ENCODE measurements at regions not wholly inside any gene's neighbourhood (a gene's known extent, or its start where the extent isn't known, plus 50 kb on each side); places are given as distances from the start of the nearest gene placed in this dataset.

- no peak for TF ChIP-seq MAZ (IDR thresholded peaks at IDR 0.05; ENCODE audit: borderline replicate concordance, low read depth, low read length)
- TF ChIP-seq JUN (IDR thresholded peaks at IDR 0.05): no peak
- no peak for TF ChIP-seq HEYL (CRISPR knock-in tag; IDR thresholded peaks at IDR 0.05)
- TF ChIP-seq RCOR1 (IDR thresholded peaks at IDR 0.05; ENCODE audit: low read depth, low read length): no peak
- ChIA-PET POLR2A (no interaction called here), CTCF (no interaction called here)
- FAIRE-seq: no peak
- Histone ChIP-seq H3K27ac (no peak overlapping the region), H3K9me3 (no peaks in the 10 kb centered on the region), H3K4me3 (no peak overlapping the region), H3K4me2 (no peak overlapping the region), H3K4me1 (no peaks in the 10 kb centered on the region)
- WGBS (ENCODE audit: missing lambda C conversion rate): 26% methylated on average over 6 of the region's 6 CpGs
- no peak for DNase-seq (ENCODE audit: low read depth in 1 of 2, low spot score in 1 of 2)
- ATAC-seq: no peak
Measured at GRCh38 chr18:65544701-65545100, 206.1 kb upstream of the CDH7 start.

GRCh38 chr18:65527879-65528633 is 222.8 kb upstream of the CDH7 start:
- WGBS (ENCODE audit: missing lambda C conversion rate): 10% methylated on average over 4 of the region's 4 CpGs
- Histone ChIP-seq H3K4me3 (no peak overlapping the region), H3K9me3 (no peaks in the 10 kb centered on the region), H3K4me2 (no peak overlapping the region), H3K27ac (no peak overlapping the region), H3K4me1 (no peaks in the 10 kb centered on the region)
- DNase-seq (ENCODE audit: low read depth in 1 of 2, low spot score in 1 of 2) (no peak), FAIRE-seq (no peak), ATAC-seq (no peak)
- TF ChIP-seq REST (IDR thresholded peaks at IDR 0.05) (no peak), FOSB (CRISPR knock-in tag; IDR thresholded peaks at IDR 0.05) (no peak), HEYL (CRISPR knock-in tag; IDR thresholded peaks at IDR 0.05) (no peak), MAZ (IDR thresholded peaks at IDR 0.05; ENCODE audit: borderline replicate concordance, low read depth, low read length) (no peak), HMGXB4 (CRISPR knock-in tag; IDR thresholded peaks at IDR 0.05; ENCODE audit: borderline replicate concordance) (no peak), EHF (CRISPR knock-in tag; IDR thresholded peaks at IDR 0.05) (no peak)
- POLR2A ChIA-PET: no interaction called here
- CTCF ChIA-PET: no interaction called here

GRCh38 chr18:65526099-65526498 is 224.7 kb upstream of the CDH7 start:
- TF ChIP-seq MYC (IDR thresholded peaks at IDR 0.05; ENCODE audit: borderline replicate concordance, low read length) (no peak), MAX (IDR thresholded peaks at IDR 0.05) (no peak), CBX8 (IDR thresholded peaks at IDR 0.05) (no peak), NPAS2 (CRISPR knock-in tag; IDR thresholded peaks at IDR 0.05; ENCODE audit: borderline replicate concordance) (no peak), JUN (IDR thresholded peaks at IDR 0.05) (no peak)
- no peak for FAIRE-seq
- H3K9me3 ChIP-seq: no peaks in the 10 kb centered on the region
- no peak for ATAC-seq
- no peak overlapping the region for H3K4me3 ChIP-seq
- no peak for DNase-seq (ENCODE audit: low read depth in 1 of 2, low spot score in 1 of 2)
- ChIA-PET CTCF (no interaction called here), POLR2A (no interaction called here)
- 6% methylated on average over 1 of the region's 1 CpG for WGBS (ENCODE audit: missing lambda C conversion rate)
- H3K4me1 ChIP-seq: no peaks in the 10 kb centered on the region
- no peak overlapping the region for H3K27ac ChIP-seq
- no peak overlapping the region for H3K4me2 ChIP-seq

- CTCF ChIA-PET: no interaction called here
- 57% methylated on average over 3 of the region's 3 CpGs for WGBS (ENCODE audit: missing lambda C conversion rate)
- FAIRE-seq (no peak), DNase-seq (ENCODE audit: low read depth in 1 of 2, low spot score in 1 of 2) (no peak), ATAC-seq (no peak)
- no peak overlapping the region for H3K4me2 ChIP-seq
- no peak overlapping the region for H3K4me3 ChIP-seq
- H3K9me3 ChIP-seq: no peaks in the 10 kb centered on the region
- POLR2A ChIA-PET: no interaction called here
- no peak overlapping the region for H3K27ac ChIP-seq
- no peaks in the 10 kb centered on the region for H3K4me1 ChIP-seq
- TF ChIP-seq NFE2L2 (conservative IDR thresholded peaks at IDR 0.05; ENCODE audit: low read length) (no peak), MYC (IDR thresholded peaks at IDR 0.05; ENCODE audit: borderline replicate concordance, low read length) (no peak), PHF8 (IDR thresholded peaks at IDR 0.05; ENCODE audit: borderline replicate concordance, low read depth) (no peak), CHD2 (IDR thresholded peaks at IDR 0.05; ENCODE audit: low read length, partially characterized antibody) (no peak), HMGXB4 (CRISPR knock-in tag; IDR thresholded peaks at IDR 0.05; ENCODE audit: borderline replicate concordance) (no peak), RAD21 (conservative IDR thresholded peaks at IDR 0.05 in 1 of 2, IDR thresholded peaks at IDR 0.05 in 1 of 2) (no peak), HES2 (IDR thresholded peaks at IDR 0.05) (no peak), ELK1 (IDR thresholded peaks at IDR 0.05; ENCODE audit: low read depth, low read length) (no peak), EHF (CRISPR knock-in tag; IDR thresholded peaks at IDR 0.05) (no peak)
Measured at GRCh38 chr18:65523461-65523860, 227.4 kb upstream of the CDH7 start.
